NCI-H1436 treated with DMSO at 0.1 percent for 48 hours (cell line): ENCODE measurements at regions not wholly inside any gene's neighbourhood (a gene's known extent, or its start where the extent isn't known, plus 50 kb on each side); places are given as distances from the start of the nearest gene placed in this dataset.
"Not testable (repeated sequence)": the region's sequence is repeated elsewhere in the genome, so short reads cannot be mapped to it uniquely, and the experiment has no call there.

Source experiments
- DNase-seq: peaks from one replicate; lab custom pipeline; 2025; lab: John Stamatoyannopoulos, UW

DNA sequence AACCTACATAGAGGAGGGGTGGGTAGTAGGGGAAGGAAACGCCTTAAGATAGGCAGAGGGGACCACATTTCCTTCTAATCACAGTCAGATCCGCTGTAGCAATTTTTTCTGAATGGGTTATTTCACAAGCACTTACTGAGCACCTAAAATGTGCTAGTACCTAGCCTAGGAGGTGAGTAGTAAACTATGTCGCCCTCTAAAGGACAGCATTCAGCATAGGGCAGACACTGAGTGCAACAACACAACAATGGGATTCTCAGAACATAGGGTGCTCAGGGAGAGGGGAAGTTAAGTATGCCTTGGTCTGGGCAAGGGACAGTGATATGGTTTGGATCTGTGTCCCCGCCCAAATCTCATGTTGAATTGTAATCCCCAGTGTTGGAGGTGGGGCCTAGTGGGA lies 166.1 kb upstream of the RAB6C start:
- no peak for DNase-seq

DNA sequence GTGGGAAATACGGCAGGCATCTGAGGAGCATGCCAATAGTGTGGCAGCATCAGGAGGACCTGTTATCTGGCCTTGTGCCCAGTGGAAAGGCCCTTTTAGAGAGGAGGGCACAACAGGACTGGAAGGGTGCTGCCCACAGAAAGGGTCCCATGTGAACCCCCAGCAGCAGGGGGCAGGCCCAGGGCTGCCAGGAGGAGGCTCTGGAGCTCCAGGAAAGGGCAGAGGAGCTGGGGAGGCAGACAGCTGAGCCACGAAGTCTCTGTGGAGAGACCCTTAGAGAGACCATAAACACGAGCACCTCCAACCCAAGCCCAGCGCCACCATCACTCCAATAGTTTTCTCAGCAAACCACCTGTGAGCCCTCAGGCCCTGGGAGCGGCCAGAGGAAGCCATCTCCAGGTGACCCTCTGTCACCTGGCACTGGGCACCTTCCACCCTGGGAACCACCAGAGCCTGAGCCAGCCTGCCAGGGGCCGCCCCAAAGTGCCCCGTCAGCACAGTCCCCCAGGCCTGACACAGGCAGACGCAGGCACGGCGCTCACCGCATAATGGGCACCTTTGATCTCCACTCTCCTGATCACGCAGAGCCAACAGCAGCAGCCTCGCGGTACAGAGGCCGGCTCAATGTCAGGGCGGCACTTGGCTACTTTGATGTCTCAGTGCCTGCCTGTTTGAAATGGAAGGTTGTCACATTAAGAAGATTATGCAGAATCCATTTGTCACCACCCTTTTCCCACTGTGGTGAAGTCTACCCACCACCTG lies 162.5 kb upstream of the RAB6C start:
- no peak for DNase-seq

DNA sequence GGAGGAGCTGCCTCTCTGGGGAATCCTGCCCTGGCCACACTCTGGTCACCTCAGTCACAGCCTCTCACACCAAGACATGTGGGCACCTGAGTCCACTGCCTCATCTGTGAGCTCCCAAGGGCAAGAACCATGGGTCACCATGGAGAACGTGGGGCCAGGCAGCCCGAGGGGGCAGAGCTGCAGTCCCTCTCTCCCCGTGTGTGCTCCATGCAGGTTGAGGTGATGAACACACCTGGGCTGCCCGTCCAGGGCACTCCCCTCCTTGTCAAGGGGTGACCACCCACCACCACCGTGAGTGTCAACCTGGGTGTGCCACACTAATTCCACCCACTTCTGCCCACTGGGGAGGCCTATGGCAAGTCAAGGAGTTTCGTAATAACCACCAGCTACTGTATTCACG lies 159.6 kb upstream of the RAB6C start:
- no peak for DNase-seq

DNA sequence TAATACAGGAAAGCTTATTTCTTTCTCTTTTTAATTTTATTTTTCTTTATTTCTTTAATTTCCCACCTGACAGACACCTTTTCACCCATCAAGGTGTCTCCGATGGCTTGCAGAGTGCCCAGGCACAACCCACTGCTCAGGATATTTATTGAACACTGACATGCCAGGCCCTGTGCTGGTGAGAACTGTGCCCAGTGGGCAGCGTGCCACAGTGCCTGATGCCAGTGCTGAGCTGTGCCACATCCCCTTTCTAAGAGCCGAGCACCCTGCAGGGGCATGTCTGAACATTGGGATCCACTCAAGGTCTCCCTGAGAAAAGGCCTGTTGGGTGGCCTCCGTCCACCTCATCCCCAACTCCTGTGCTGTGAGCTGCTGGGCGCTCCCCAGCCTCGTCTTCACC lies 158.6 kb upstream of the RAB6C start:
- DNase-seq, result no peak

DNA sequence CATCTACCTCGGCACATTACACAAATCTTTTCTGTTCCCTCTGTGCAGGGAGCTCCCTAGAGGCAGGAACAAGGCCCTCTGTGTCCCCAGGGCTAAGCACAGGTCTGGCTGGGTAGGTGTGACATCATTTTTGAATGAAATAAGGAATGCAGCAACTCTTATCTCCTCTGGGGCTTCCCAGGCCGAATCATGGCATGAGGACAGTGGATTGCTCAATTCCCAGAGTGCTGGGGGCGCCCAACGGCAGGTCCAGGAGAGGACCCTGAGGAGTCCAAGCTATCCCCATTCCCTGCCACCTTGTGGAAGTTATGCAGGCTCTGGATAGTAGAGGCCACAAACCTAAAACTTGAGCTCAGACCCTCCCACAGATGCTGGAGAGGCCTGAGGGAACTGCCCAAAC lies 158.0 kb upstream of the RAB6C start:
- no peak for DNase-seq

DNA sequence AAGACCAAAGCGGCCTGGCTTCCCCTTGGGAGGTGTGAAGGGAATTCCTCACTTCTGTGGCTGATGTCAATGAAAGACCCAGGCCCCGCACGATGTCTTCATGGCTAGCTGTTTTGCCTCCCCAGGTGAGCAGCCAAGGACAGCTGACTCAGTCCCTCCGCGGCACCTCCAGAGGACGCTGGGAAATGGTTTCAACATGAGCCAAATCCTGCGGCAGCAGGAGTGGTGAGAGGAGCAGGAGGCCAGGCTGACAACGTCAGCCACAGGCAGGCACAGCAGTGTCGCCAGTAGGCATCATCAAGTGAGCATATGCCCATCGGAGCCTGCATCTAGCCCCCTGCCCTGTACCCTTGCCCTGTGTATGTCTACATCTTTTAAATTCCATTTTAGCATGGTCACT lies 156.4 kb upstream of the RAB6C start:
- DNase-seq, result no peak

DNA sequence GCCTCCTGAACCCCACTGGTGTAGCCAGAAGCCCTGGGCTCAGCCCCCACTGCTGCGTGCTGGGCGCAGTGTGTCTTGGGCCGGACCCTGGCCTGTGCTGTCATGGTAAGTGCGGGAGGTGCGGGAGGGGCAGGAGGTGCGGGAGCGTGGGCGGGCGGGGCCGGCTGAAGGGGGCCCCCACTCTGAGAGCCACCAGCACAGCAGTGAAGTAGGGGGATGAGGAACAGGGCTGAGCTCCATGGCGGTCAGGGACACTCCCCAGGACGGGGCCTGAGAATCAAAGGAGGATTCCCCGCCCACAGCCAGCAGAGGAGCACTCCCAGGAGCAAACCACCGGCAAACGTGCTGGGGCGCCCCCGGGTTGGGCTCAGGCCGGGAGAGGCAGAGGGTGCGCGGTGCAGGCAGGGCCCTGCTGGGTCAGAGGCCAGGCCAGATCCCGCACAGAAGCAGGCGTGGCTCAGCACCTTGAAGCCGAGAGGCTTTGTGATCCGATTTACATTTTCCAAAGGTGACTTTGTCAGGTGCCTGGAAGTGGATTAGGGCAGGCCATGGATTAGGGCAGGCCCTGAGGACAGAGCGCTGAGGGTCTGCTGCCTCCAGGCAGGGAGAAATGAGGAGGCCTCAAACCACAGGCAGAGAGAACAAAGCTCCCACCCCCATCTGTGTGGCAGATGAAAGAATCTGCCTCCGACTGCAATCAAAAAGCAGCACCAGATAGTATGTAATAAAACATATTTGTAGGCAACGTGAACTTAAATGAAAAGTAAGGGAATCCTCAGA lies 152.0 kb upstream of the RAB6C start:
- no peak for DNase-seq

DNA sequence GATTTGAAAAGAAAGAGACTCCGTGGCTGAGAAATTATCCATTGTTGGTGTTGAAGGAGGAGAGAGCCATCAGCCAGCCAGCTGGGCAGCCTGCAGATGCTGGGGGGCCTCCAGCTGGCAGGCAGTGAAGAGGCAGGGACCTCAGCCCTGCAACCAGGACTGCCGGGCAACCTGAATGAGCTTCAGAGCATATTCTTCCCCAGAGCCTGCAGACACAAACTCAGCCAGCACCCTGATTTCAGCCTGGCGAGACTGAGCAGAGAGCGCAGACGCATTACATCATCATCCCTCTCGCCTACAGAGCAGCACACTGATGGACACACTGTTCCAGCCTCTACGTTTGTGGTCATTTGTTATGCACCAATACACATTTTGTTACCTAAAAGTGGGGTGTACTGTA lies 150.7 kb upstream of the RAB6C start:
- DNase-seq, result no peak

DNA sequence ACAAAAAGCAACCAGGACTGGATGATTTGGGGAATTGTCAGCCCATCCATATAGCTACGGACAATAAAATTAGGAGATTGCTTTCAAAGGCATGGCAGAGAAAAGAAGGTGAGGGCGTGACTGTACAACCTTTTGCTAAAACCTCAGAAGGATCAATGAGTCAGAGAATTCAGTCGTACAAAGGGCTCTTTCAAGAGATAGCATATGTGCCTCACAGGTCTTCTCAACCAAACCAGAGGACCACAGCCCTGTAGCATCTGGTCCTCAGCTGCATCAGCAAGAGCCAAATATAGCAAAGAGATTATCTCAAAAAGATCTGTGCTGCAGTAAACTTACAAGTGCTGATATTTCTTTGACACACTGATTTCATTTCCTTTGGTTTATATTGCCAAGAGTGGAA lies 149.9 kb upstream of the RAB6C start:
- no peak for DNase-seq

DNA sequence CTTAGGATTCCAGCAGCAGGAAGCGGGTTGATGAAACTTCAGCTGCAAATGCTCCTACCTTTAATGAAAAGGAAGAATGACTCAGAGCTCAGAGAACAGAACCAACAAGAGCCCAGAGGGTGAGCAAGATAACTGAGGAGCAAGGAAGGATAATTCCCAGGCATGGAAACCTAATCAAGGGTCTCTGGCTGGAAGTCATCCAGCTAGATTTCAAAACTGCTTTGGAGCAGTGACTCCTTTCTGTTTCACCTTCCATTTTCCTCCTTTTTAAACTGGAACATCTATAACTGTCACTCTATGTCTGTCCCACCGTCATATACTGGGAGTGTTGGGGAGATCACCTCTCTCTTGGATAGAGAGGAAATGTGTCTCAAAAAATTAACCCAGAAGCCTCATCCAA lies 148.4 kb upstream of the RAB6C start:
- DNase-seq, result no peak

DNA sequence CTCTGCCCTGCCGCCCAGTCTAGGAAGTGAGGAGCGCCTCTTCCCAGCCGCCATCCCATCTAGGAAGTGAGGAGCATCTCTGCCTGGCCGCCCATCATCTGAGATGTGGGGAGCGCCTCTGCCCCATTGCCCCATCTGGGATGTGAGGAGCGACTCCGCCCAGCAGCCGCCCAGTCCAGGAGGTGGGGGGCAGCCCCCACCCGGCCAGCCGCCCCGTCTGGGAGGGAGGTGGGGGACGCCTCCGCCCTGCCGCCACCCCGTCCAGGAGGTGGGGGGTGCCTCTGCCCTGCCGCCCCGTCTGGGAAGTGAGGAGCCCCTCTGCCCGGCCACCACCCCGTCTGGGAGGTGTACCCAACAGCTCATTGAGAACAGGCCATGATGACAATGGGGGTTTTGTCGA lies 146.0 kb upstream of the RAB6C start:
- not testable (repeated sequence) for DNase-seq

DNA sequence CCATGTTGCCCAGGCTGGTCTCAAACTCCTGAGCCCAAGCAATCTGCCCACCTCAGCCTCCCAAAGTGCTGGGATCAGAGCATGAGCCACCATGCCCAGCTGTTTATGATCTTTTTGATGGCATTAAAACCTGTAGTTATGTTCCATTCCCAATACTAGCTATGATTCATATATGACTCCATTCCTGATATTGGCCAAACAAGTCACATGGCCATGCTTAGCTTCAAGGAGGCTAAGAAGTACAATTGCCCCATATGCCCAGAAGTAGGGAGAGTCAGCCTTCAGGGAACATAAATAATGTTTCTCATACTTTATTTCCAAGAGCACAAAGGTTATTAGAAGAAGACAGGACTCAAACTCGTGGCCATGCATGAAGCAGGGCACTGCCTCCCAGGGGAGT lies 132.4 kb upstream of the RAB6C start:
- no peak for DNase-seq

DNA sequence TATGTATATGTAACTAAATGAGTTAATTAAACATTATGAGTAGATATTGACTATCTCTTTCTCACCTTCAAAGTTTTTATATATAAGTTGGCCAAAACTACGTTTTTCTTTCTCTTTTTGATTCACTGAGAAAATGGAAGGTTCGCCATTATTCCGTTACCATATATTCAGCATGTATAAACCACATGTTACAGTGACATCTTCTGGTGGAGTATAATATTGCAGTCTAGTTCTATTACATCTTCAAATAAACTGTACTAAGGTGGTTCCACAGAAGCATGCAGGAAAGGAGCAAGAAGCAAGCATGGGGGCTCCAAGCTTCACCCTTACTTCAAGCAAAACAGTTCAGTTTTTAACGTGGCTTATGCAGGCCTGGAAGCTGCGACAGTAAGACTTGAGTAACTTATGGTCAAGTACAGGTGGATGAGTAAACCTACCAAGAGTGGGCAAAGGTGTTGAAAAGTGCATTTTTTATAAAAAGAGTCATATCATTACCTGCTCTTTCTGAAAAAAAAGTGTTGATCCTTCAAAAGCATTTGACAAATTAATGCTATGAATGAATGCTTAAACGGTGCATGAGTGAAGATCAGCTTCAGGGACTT lies 129.8 kb upstream of the RAB6C start:
- no peak for DNase-seq

DNA sequence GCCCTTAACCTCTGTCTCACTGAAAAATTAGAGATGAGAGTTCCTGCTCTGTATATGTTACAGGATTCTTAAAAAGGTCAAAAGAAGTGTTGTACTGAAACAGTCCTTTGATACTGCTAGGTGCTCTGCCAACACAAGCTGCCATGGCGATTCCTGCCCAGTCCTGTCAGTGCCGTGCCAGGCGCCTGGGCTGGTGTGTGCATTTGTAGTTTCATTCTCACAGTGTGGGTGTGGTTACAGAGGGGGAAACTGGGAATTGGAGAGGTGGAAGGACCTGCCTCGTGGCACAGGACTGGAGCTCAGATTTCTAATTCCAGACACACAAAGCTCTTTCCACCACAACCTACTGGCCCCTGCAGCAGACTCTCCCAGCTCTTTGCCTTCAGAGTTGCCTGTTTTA lies 122.3 kb upstream of the RAB6C start:
- DNase-seq, result no peak

DNA sequence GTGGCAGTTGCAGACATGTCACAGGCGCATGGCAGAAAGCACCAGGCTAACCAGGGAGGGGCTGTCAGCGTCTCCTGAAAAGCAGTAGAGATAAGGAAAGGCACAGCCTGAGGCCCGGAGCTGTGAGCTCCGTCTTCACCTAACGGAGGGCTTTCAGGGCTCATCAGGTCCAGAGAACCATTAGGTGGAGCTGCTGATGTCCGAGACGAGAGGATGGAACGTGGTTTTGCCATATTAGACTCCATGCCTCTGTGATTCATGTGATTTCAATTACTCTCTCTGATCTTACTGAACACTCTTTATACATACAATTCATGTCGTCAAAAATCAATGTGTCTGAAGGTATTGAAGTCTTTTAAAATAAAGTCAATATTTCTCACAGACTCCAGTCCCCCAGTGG lies 120.3 kb upstream of the RAB6C start:
- no peak for DNase-seq

DNA sequence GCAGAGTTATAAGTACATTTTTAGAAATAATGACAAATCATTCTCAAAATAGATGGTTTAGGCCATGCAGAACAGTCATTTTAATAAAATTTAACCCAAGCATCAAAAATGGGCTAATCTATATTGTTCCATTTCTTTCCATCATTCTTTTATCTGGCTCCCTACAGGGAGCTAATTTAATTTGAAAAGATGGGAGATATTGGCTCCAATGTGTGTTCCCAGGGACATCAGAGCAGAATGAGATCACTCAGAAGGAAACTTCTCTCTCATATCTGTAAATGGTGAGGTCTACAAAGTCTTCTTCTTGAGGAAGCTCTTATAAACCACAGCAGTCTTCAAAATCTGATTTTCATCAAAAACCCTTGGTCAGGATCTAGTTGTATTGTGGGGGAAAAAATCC lies 119.4 kb upstream of the RAB6C start:
- no peak for DNase-seq

DNA sequence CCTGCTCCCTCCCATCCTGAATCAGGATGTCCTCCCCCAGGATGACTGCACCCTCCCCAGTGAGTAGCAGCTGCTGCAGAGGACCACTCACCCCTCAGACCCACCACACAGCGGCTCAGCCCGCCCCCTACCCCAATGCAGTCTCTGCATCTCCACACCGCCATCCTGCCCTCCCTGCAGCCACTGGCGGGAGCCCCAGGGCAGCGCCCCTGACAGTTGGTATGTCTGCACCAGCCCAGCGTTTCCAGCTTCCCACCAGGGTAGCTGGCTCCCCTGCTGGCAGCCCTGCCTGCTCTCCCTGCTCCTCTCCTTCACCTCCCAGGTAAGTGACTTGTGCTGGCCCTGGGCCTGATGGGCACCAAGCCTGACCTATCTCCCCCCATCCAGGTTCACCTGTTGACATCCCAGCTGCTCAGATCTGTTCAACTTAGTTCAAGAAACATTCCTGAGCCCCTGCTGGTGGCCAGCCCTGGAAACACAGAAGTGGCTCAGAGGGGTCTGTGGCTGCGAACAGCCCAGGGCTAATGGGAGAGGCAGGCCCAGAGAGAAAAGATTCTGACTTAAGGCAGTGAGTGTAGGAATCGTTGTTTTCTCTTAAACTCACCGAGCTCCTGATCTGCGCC lies 117.7 kb upstream of the RAB6C start:
- DNase-seq, result no peak

DNA sequence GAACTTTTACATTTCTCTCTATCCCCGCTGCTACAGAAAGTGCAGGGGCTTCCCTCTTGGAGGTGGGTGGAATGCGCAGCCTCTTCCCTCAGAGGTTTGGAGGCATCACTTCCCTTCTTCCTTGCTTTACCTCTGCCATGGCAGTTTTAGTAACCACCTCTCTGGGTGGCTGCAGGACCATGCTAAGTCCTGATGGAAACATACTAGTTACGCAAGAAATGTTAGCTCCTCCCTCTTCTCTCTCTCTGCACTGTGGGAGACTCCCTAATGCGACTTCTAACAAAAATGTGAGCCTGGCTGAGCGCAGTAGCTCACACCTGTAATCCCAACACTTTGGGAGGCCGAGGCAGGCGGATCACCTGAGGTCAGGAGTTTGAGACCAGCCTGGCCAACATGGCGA lies 116.8 kb upstream of the RAB6C start:
- no peak for DNase-seq

DNA sequence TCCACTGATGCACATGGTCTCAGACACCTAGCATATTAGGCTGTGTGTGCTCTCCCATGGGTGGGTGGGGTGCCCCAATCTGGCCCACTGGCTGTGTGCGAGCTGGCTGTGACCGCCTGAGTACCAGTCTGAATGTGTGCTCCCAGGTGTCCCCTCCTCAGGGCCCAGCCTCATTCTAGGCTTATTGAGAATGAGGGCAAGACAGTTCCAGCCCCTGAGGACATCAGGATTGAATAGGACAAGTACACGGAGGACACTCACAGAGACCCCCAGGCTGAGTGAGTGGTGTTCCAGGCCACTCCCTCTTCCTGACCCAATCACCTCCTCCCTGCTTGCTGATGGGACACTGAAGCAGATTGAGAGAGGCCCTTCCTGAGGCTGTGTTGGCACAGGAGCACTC lies 116.1 kb upstream of the RAB6C start:
- no peak for DNase-seq

DNA sequence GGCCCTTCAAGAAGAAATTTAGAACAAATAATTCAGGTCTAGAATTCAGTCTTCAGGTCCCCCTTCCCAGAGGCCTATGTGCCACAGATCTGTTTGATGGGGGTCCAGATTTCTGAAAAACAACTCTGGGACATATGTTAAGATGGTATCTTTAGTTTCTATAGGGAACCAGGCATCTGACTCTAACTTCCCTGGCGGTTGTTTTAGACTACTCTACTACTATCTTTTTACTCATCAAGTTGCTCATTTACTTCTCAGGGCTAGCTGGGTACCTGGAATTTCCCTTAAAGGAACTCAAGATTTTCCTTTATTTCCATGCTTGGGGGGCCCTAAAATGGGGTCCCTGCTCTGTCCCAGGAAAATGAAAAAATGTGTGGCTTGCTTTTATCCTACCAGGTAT lies 114.7 kb upstream of the RAB6C start:
- no peak for DNase-seq

DNA sequence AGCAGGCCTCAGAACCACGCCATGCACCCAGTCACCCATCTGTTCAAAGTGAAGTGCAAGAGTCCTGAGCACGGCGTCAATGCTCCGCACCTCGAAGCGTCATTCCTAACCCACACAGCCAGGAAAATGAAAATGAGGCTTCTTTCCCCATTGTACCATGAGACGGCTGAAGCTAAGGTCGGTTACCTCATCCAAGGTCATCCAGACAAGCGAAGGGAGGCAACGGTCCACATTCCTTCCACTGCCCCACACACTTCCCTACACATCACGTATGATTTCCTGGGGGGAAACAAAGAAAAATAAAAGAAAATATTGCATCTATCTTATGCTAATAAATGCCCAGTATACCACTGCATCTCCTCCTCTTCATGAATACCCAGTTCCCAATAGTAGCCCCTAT lies 113.5 kb upstream of the RAB6C start:
- DNase-seq, result no peak

DNA sequence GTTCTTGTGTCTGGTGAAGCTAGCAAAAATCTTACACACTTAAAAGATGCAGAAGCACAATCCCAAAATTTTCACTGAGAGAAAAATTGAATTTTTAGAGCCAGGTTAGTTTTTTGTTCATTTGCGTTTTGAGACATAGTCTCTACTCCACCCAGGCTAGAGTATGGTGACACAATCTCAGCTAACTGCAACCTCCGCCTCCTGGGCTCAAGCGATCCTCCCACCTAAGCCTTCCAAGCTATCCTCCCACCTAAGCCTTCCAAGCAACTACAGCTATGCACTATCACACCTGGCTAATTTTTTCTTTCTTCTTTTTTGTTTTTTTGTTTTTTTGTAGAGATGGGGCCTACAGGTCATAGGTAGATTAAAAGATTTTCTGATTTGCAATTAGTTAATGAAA lies 113.1 kb upstream of the RAB6C start:
- DNase-seq, result no peak

DNA sequence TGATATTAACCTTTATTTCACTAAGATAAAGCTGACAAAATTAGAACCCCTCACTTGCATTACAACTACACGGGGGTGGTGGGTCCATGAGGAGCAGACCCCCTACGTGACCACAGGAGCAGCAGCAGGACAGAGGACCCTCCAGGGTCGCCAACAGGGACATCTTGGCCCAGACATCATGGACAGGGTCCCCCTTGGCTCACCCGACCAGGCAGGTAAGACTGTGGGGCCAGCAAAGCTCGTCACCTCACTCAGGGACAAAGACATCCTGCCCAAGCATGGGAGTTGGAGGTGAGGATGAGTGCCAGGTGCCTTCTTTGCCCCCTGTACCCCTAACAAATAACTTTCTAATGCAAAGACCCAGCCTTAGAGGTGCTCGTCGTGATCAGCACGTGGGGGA lies 111.3 kb upstream of the RAB6C start:
- DNase-seq, result no peak
